ENCODE measurements at regions not wholly inside any gene's neighbourhood (a gene's known extent, or its start where the extent isn't known, plus 50 kb on each side); places are given as distances from the start of the nearest gene placed in this dataset.

DNA sequence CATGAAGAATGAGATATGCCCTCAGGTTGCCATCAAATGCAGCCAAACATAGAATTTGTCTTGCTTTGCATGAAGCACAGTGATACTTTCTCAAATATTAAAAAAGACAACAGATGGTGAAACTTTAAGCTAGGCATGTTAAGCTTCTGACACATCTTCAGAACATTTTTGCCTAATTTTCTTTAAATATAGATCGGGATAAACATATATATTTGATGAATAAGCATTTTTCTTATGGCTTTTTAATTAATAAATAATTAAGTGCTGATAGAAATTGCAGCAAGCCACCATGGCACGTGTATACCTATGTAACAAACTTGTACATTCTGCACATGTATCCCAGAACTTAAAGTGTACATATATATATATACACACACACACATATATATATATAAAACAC lies 831.2 kb upstream of the PCDH10 start:
- no peaks in the 10 kb centered on the region for H3K27me3 ChIP-seq (ENCODE audit: insufficient read depth, low read length)
- H2BK12ac ChIP-seq (ENCODE audit: insufficient read length, low read depth, low read length), result no peak overlapping the region
- no peak overlapping the region for H2BK120ac ChIP-seq (ENCODE audit: low read depth, low read length, poor library complexity, severe bottlenecking)
- H3K56ac ChIP-seq (ENCODE audit: insufficient read length, low read depth, low read length), result no peak overlapping the region
- H4K8ac ChIP-seq (replicated peaks; ENCODE audit: insufficient read length, low read depth, low read length), result no peak overlapping the region
- H3K23me2 ChIP-seq (ENCODE audit: insufficient read length, low read depth, low read length, poor library complexity, severe bottlenecking), result no peaks in the 10 kb centered on the region
- H3K9me3 Mint-ChIP-seq, result peaks cover 3 to 6% of the 10 kb centered on the region in 2 experiments; a peak in 4 of 5 replicates
- no peaks in the 10 kb centered on the region for H3K4me1 Mint-ChIP-seq
- no peak overlapping the region for H3K27ac ChIP-seq (ENCODE audit: insufficient read length, low read depth, low read length)
- no peak overlapping the region for H2AFZ ChIP-seq (ENCODE audit: low read length)
- no peak for DNase-seq
- H3T11ph ChIP-seq (ENCODE audit: low read length), result no peak overlapping the region
- H3K9me3 ChIP-seq (ENCODE audit: control insufficient read depth, low read depth, low read length), result no peaks in the 10 kb centered on the region
- H3K4me3 Mint-ChIP-seq, result no peak overlapping the region
- no peak overlapping the region for H2AK5ac ChIP-seq (ENCODE audit: insufficient read length, low read length)
- TF ChIP-seq, protein P1, sequence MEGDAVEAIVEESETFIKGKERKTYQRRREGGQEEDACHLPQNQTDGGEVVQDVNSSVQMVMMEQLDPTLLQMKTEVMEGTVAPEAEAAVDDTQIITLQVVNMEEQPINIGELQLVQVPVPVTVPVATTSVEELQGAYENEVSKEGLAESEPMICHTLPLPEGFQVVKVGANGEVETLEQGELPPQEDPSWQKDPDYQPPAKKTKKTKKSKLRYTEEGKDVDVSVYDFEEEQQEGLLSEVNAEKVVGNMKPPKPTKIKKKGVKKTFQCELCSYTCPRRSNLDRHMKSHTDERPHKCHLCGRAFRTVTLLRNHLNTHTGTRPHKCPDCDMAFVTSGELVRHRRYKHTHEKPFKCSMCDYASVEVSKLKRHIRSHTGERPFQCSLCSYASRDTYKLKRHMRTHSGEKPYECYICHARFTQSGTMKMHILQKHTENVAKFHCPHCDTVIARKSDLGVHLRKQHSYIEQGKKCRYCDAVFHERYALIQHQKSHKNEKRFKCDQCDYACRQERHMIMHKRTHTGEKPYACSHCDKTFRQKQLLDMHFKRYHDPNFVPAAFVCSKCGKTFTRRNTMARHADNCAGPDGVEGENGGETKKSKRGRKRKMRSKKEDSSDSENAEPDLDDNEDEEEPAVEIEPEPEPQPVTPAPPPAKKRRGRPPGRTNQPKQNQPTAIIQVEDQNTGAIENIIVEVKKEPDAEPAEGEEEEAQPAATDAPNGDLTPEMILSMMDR (conservative IDR thresholded peaks at IDR 0.05), result no peak
- no peak overlapping the region for H3K4me2 ChIP-seq (ENCODE audit: insufficient read depth, insufficient read length, low read length)
- no peaks in the 10 kb centered on the region for H4K20me1 ChIP-seq (ENCODE audit: control insufficient read depth, insufficient read depth, insufficient read length)
- H3K79me2 ChIP-seq (ENCODE audit: insufficient read depth, low read length), result no peaks in the 10 kb centered on the region
- no peak overlapping the region for H2BK5ac ChIP-seq (ENCODE audit: insufficient read length, low read length)
- H3K23ac ChIP-seq (ENCODE audit: insufficient read length, low read depth, low read length), result no peak overlapping the region
- no CpG with 5 or more reads among the region's 2 CpGs for WGBS (ENCODE audit: extremely low coverage, insufficient read length, low lambda C conversion rate)
- H4K91ac ChIP-seq (ENCODE audit: insufficient read length, low read depth, low read length), result no peak overlapping the region
- no peaks in the 10 kb centered on the region for H3K27me3 Mint-ChIP-seq (ENCODE audit: low read depth)
- H3K4me1 ChIP-seq (ENCODE audit: insufficient read depth, low read length), result no peaks in the 10 kb centered on the region
- no peak overlapping the region for H3K14ac ChIP-seq (ENCODE audit: insufficient read depth, low read length)
- no peak overlapping the region for H2BK15ac ChIP-seq (ENCODE audit: low read depth, low read length)
- H3K27ac Mint-ChIP-seq, result no peak overlapping the region
- H3K79me1 ChIP-seq (ENCODE audit: insufficient read depth, low read depth, low read length, poor library complexity, severe bottlenecking), result no peaks in the 10 kb centered on the region
- H3K36me3 Mint-ChIP-seq (ENCODE audit: insufficient read depth in 1 of 3, low read depth in 3 of 3), result peaks cover 2 to 4% (median 4%) of the 10 kb centered on the region in 3 experiments; a peak in 6 of 7 replicates
- H3K18ac ChIP-seq (ENCODE audit: insufficient read length, low read depth, low read length), result no peak overlapping the region
- H3K4ac ChIP-seq (ENCODE audit: low read depth, low read length), result no peak overlapping the region
- no peak overlapping the region for H2BK20ac ChIP-seq (ENCODE audit: low read depth, low read length, poor library complexity, severe bottlenecking)
- no peak overlapping the region for H3K9ac ChIP-seq (ENCODE audit: extremely low read depth, insufficient read length, low read length)
- no peak overlapping the region for H4K5ac ChIP-seq (ENCODE audit: insufficient read length, low read depth, low read length)
